HepG2 (cell line): ENCODE measurements at regions not wholly inside any gene's neighbourhood (a gene's known extent, or its start where the extent isn't known, plus 50 kb on each side); places are given as distances from the start of the nearest gene placed in this dataset.

Experiments
- ATAC-seq: fragments of 200-7000 bp; cut with Tn5 transposase; 3 replicates; pipeline ENCODE4 v1.9.1; 2020; ENCODE audit warnings: mild to moderate bottlenecking, moderate library complexity
- BruUV-seq: library from RNA; stranded (reverse); fragments of 400-500 nt; replicated peaks from 2 replicates; lab custom pipeline; 2021; lab: Mats Ljungman, UMichigan
- CTCF ChIA-PET: fragments of 300-600 bp; formaldehyde crosslinking; extraction: SDS; loops from one replicate; lab custom pipeline; 2021; ENCODE audit warnings: low total read pairs, inconsistent platforms, low intra/inter-chr PET ratio; lab: Yijun Ruan, JAX
- POLR2A ChIA-PET: fragments of 350-600 bp; sonication (Branson Sonifier 250); formaldehyde crosslinking; loops from one replicate; lab custom pipeline; 2020; ENCODE audit warnings: antibody characterized with exemption, inconsistent platforms; lab: Yijun Ruan, JAX
- DNase-seq: peaks from one replicate; pipeline ENCODE4 v3.0.0-alpha.2; 2015; ENCODE audit warnings: low spot score
- FAIRE-seq: peaks from 3 replicates; lab custom pipeline; 2011; peaks lifted over from hg19 to GRCh38; lab: Jason Lieb, UNC
- H2AFZ ChIP-seq: one replicate; pipeline ENCODE4 v1.6.1; 2011; ENCODE audit warnings: low read length, inconsistent platforms
- H3K27ac ChIP-seq: fragments of 300-600 bp; 3 replicates; pipeline ENCODE4 v1.8.0; 2011; ENCODE audit warnings: mixed run types, mild to moderate bottlenecking, mixed read lengths, low read length, inconsistent platforms; ENCODE audit not compliant: insufficient read depth; ENCODE audit errors: extremely low read length
- H3K27me3 ChIP-seq, 2 experiments: fragments of 200-600 bp in 1 of 2; 2 replicates in 1 of 2; 3 replicates in 1 of 2; pipeline versions ENCODE4 v1.6.0 to v1.8.0; 2011; ENCODE audit warnings: low read length in 2 of 2, mild to moderate bottlenecking in 2 of 2, moderate library complexity in 2 of 2, inconsistent platforms in 1 of 2; ENCODE audit not compliant: insufficient read depth in 2 of 2, control insufficient read depth in 1 of 2
- H3K36me3 ChIP-seq, 2 experiments: fragments of 200-600 bp in 1 of 2; replicated peaks in 1 of 2; 2 replicates in 1 of 2; 3 replicates in 1 of 2; pipeline versions ENCODE4 v1.5.1 to v1.8.0; 2011; ENCODE audit warnings: low read length in 2 of 2, inconsistent platforms in 1 of 2; ENCODE audit not compliant: insufficient read depth in 2 of 2, control insufficient read depth in 1 of 2
- H3K4me1 ChIP-seq: 2 replicates; pipeline ENCODE4 v1.5.1; 2012; ENCODE audit warnings: low read length, inconsistent platforms; ENCODE audit not compliant: insufficient read depth
- H3K4me2 ChIP-seq: 2 replicates; pipeline ENCODE4 v1.6.0; 2011; ENCODE audit warnings: low read depth, low read length, inconsistent platforms
- H3K4me3 ChIP-seq, 3 experiments: fragments of 200-600 bp in 1 of 3; sonication (generic), shearing (Covaris generic) in 1 of 3; replicated peaks in 1 of 3; 2 replicates each; pipeline ENCODE4 v1.5.1; 2011 to 2016; ENCODE audit warnings: low read length in 3 of 3, inconsistent platforms in 2 of 3, low read depth in 2 of 3, mild to moderate bottlenecking in 2 of 3, control low read depth in 1 of 3, mixed read lengths in 1 of 3; ENCODE audit not compliant: insufficient read depth in 1 of 3
- H3K79me2 ChIP-seq: one replicate; pipeline ENCODE4 v1.6.1; 2011; ENCODE audit warnings: low read length, inconsistent platforms; ENCODE audit not compliant: insufficient read depth
- H3K9ac ChIP-seq: 2 replicates; pipeline ENCODE4 v1.6.0; 2011; ENCODE audit warnings: mild to moderate bottlenecking, low read depth, low read length, inconsistent platforms; ENCODE audit not compliant: insufficient read depth
- H3K9me3 ChIP-seq: 2 replicates; pipeline ENCODE4 v1.5.1; 2012; ENCODE audit warnings: mild to moderate bottlenecking, low read length
- H4K20me1 ChIP-seq: 2 replicates; pipeline ENCODE4 v1.6.0; 2011; ENCODE audit warnings: inconsistent platforms, mild to moderate bottlenecking, low read length, moderate library complexity; ENCODE audit not compliant: insufficient read depth
- EED ChIP-seq: sonication (generic); formaldehyde crosslinking; IDR thresholded peaks from 2 replicates; pipeline ENCODE4 v1.5.0; 2020; ENCODE audit warnings: mild to moderate bottlenecking, missing genetic modification reagents
- HOXD1 ChIP-seq: sonication (generic); formaldehyde crosslinking; IDR thresholded peaks from 2 replicates; pipeline ENCODE4 v1.5.0; 2020; ENCODE audit warnings: missing genetic modification reagents
- MEIS2 ChIP-seq: sonication (generic); formaldehyde crosslinking; IDR thresholded peaks from 2 replicates; pipeline ENCODE4 v1.9.0; 2021; ENCODE audit warnings: mild to moderate bottlenecking, missing genetic modification reagents
- PAF1 ChIP-seq: IDR thresholded peaks from 2 replicates; pipeline ENCODE4 v1.6.1; 2016; ENCODE audit warnings: missing genetic modification reagents, missing compliant biosample characterization
- SOX13 ChIP-seq, 3 experiments: fragments of 450-650 bp in 1 of 3; sonication (generic) in 1 of 3; formaldehyde crosslinking in 1 of 3; IDR thresholded peaks in 2 of 3; conservative IDR thresholded peaks in 1 of 3; 2 replicates each; pipeline versions ENCODE4 v1.5.0 to v1.6.1; 2016 to 2020; ENCODE audit warnings: antibody characterized with exemption in 1 of 3, mild to moderate bottlenecking in 1 of 3, missing compliant biosample characterization in 1 of 3, missing genetic modification reagents in 1 of 3, moderate library complexity in 1 of 3
- TRAFD1 ChIP-seq: sonication (generic); formaldehyde crosslinking; IDR thresholded peaks from 2 replicates; pipeline ENCODE4 v1.5.1; 2020; ENCODE audit warnings: missing genetic modification reagents, mild to moderate bottlenecking, borderline replicate concordance
- ZNF501 ChIP-seq: sonication (generic); formaldehyde crosslinking; IDR thresholded peaks from 2 replicates; pipeline ENCODE4 v1.5.1; 2020; ENCODE audit warnings: mild to moderate bottlenecking, moderate library complexity, missing genetic modification reagents
- WGBS: methylation state at CpG from one replicate; pipeline ENCODE4 v1.1.6; 2017; ENCODE audit warnings: low lambda C conversion rate; 5-methylcytosine and 5-hydroxymethylcytosine counted together
- in situ Hi-C: cut with HindIII; loops from 2 replicates; pipeline ENCODE4 v1.10.0; 2017; ENCODE audit warnings: low pct_unique_long_range_greater_than_20kb; ENCODE audit not compliant: extremely low pct_ligation_motif_present
- intact Hi-C: fragments of 100-400 bp; cut with micrococcal nuclease; formaldehyde crosslinking; loops from one replicate; pipeline ENCODE4 v1.10.0; 2022; ENCODE audit not compliant: unreplicated experiment
- TF ChIP-seq, protein P1 (sequence below): sonication (generic); formaldehyde crosslinking; IDR thresholded peaks from 2 replicates; pipeline ENCODE4 v1.4.0; 2020; ENCODE audit warnings: missing genetic modification reagents

DNA sequence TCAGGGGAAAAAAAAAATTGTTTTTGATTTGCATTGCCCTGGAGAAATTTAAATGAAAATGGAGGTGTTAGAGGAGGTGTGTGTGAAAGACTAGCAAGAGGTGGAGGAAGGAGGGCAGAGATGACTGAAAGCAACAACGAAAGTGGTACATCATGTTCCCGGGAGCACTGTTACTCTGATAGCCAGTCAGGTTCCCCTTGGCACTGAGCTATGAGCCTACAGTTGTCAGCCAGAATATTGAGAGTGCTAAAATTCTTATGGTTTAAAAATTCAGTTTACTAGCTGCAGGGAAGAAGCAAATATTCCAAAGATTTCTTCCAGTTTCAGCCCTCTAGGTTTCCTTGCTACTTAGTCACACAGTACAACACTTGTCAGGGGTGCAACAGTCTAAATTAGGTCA lies 366.7 kb upstream of the DLGAP1 start:
- TF ChIP-seq ZNF501 (CRISPR knock-in tag): no peak
- no peak for TF ChIP-seq PAF1 (CRISPR knock-in tag)
- TF ChIP-seq MEIS2 (CRISPR knock-in tag): no peak
- no peak for TF ChIP-seq TRAFD1 (CRISPR knock-in tag)
- TF ChIP-seq, protein P1, sequence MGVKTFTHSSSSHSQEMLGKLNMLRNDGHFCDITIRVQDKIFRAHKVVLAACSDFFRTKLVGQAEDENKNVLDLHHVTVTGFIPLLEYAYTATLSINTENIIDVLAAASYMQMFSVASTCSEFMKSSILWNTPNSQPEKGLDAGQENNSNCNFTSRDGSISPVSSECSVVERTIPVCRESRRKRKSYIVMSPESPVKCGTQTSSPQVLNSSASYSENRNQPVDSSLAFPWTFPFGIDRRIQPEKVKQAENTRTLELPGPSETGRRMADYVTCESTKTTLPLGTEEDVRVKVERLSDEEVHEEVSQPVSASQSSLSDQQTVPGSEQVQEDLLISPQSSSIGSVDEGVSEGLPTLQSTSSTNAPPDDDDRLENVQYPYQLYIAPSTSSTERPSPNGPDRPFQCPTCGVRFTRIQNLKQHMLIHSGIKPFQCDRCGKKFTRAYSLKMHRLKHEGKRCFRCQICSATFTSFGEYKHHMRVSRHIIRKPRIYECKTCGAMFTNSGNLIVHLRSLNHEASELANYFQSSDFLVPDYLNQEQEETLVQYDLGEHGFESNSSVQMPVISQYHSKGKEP: no peak
- TF ChIP-seq SOX13 (IDR thresholded peaks at IDR 0.05): no peak
- no peak for TF ChIP-seq SOX13 (CRISPR knock-in tag; conservative IDR thresholded peaks at IDR 0.05 in 1 of 2, IDR thresholded peaks at IDR 0.05 in 1 of 2)
- TF ChIP-seq HOXD1 (CRISPR knock-in tag): no peak
- TF ChIP-seq EED (CRISPR knock-in tag): no peak
- no peaks in the 10 kb centered on the region for H3K36me3 ChIP-seq
- no peak for ATAC-seq
- no peak overlapping the region for H3K9ac ChIP-seq
- 3% methylated on average over 2 of the region's 2 CpGs for WGBS
- in situ Hi-C loops: no loop called here
- DNase-seq: no peak
- no peak overlapping the region for H2AFZ ChIP-seq
- no peak overlapping the region for H3K4me3 ChIP-seq
- POLR2A ChIA-PET: no interaction called here
- no peak overlapping the region for H3K27ac ChIP-seq
- H4K20me1 ChIP-seq: no peaks in the 10 kb centered on the region
- CTCF ChIA-PET: no interaction called here
- BruUV-seq: no TSS peak
- peaks cover 25% of the 10 kb centered on the region for H3K9me3 ChIP-seq
- intact Hi-C loops: no loop called here
- no peaks in the 10 kb centered on the region for H3K79me2 ChIP-seq
- no peak for FAIRE-seq
- no peak overlapping the region for H3K4me2 ChIP-seq
- H3K4me1 ChIP-seq: no peaks in the 10 kb centered on the region
- H3K27me3 ChIP-seq: no peaks in the 10 kb centered on the region
